Kidney (tissue), 13 donors: ENCODE measurements at regions not wholly inside any gene's neighbourhood (a gene's known extent, or its start where the extent isn't known, plus 50 kb on each side); places are given as distances from the start of the nearest gene placed in this dataset.

Experiments
- DNase-seq, 5 donors: peaks; one replicate each; pipeline ENCODE4 v3.0.0-alpha.2; 2013 to 2020
- FAIRE-seq: peaks from 2 replicates; lab custom pipeline; 2012; peaks lifted over from hg19 to GRCh38; lab: Jason Lieb, UNC
- H3K27ac ChIP-seq, 2 donors: one replicate each; pipeline ENCODE4 v1.7.0; 2013; ENCODE audit warnings: low read depth in 2 of 2, low read length in 2 of 2, inconsistent platforms in 1 of 2
- H3K27me3 ChIP-seq: one replicate; pipeline ENCODE4 v1.7.1; 2013; ENCODE audit warnings: low read length, inconsistent platforms; ENCODE audit not compliant: control insufficient read depth, insufficient read depth
- H3K36me3 ChIP-seq, 3 donors: one replicate each; pipeline versions ENCODE4 v1.7.0 to v1.7.1; 2013; ENCODE audit warnings: low read length in 3 of 3, control low read depth in 1 of 3, inconsistent platforms in 1 of 3; ENCODE audit not compliant: insufficient read depth in 3 of 3, control insufficient read depth in 2 of 3
- H3K4me1 ChIP-seq, 3 donors: one replicate each; pipeline versions ENCODE4 v1.7.0 to v1.7.1; 2013; ENCODE audit warnings: low read length in 3 of 3, inconsistent platforms in 1 of 3, low read depth in 1 of 3; ENCODE audit not compliant: control insufficient read depth in 2 of 3, insufficient read depth in 2 of 3
- H3K4me3 ChIP-seq, 3 donors: one replicate each; pipeline versions ENCODE4 v1.7.0 to v1.8.1; 2013; ENCODE audit warnings: low read length in 3 of 3, control low read depth in 1 of 3, inconsistent platforms in 1 of 3
- H3K9ac ChIP-seq, 3 donors: one replicate each; pipeline versions ENCODE4 v1.7.0 to v1.7.1; 2013; ENCODE audit warnings: low read length in 3 of 3, control low read depth in 1 of 3, inconsistent platforms in 1 of 3
- H3K9me3 ChIP-seq, 3 donors: one replicate each; pipeline versions ENCODE4 v1.7.0 to v1.7.1; 2013; ENCODE audit warnings: low read length in 3 of 3, control low read depth in 1 of 3, inconsistent platforms in 1 of 3; ENCODE audit not compliant: control insufficient read depth in 2 of 3, insufficient read depth in 1 of 3
- CTCF ChIP-seq: IDR thresholded peaks from 3 replicates; pipeline ENCODE4 v1.5.1; 2012; ENCODE audit warnings: mild to moderate bottlenecking, moderate library complexity, borderline replicate concordance; ENCODE audit not compliant: insufficient read depth; ENCODE audit errors: extremely low read depth
- intact Hi-C: fragments of 100-400 bp; cut with DNase I; formaldehyde crosslinking; loops from one replicate; pipeline ENCODE4 v1.11.1; 2022
- donor health status: control.
- donor health status: control.
- donor health status: control.
- donor health status: control.
- donor health status: control.
- donor health status: DM: yes; HTN: yes; CAD: no.
- donor health status: Normal renal cell carcinoma (clear cell type).

- Histone ChIP-seq H3K36me3 (no peaks in the 10 kb centered on the region), H3K4me1 (no peaks in the 10 kb centered on the region), H3K9me3 (no peaks in the 10 kb centered on the region), H3K4me3 (no peak overlapping the region), H3K27ac (no peak overlapping the region), H3K27me3 (no peaks in the 10 kb centered on the region), H3K9ac (no peak overlapping the region)
- FAIRE-seq (no peak), DNase-seq (no peak)
- intact Hi-C loops, result no loop called here
- TF ChIP-seq CTCF, result no peak
Measured at GRCh38 chr10:78857193-78857592, 211.6 kb upstream of the ZMIZ1 start.

- FAIRE-seq, result no peak
- Histone ChIP-seq H3K4me1 (no peaks in the 10 kb centered on the region), H3K27me3 (no peaks in the 10 kb centered on the region), H3K27ac (no peak overlapping the region), H3K9ac (no peak overlapping the region), H3K4me3 (no peak overlapping the region), H3K36me3 (no peaks in the 10 kb centered on the region), H3K9me3 (no peaks in the 10 kb centered on the region)
- intact Hi-C loops, result no loop called here
- no peak for TF ChIP-seq CTCF
- DNase-seq, result peak in 1 of 5 donors; percentile 3
Measured at GRCh38 chr10:78859266-78859665, 209.5 kb upstream of the ZMIZ1 start.

GRCh38 chr10:78859769-78860168, 209.0 kb upstream of the ZMIZ1 start:
- no peak overlapping the region for H3K9ac ChIP-seq
- TF ChIP-seq CTCF, result no peak
- H3K4me3 ChIP-seq, result no peak overlapping the region
- H3K36me3 ChIP-seq, result no peaks in the 10 kb centered on the region
- FAIRE-seq, result no peak
- intact Hi-C loops, result no loop called here
- no peaks in the 10 kb centered on the region for H3K27me3 ChIP-seq
- H3K27ac ChIP-seq, result no peak overlapping the region
- no peaks in the 10 kb centered on the region for H3K9me3 ChIP-seq
- peak in 1 of 5 donors; percentile 6 for DNase-seq
- H3K4me1 ChIP-seq, result no peaks in the 10 kb centered on the region

GRCh38 chr10:78860260-78860914, 208.4 kb upstream of the ZMIZ1 start:
- Histone ChIP-seq H3K27ac (no peak overlapping the region), H3K27me3 (no peaks in the 10 kb centered on the region), H3K4me3 (no peak overlapping the region), H3K4me1 (no peaks in the 10 kb centered on the region), H3K36me3 (no peaks in the 10 kb centered on the region), H3K9me3 (no peaks in the 10 kb centered on the region), H3K9ac (no peak overlapping the region)
- TF ChIP-seq CTCF, result no peak
- no peak for FAIRE-seq
- DNase-seq, result peak in 1 of 5 donors; percentile 6
- intact Hi-C loops, result no loop called here
